ENCODE measurements at regions not wholly inside any gene's neighbourhood (a gene's known extent, or its start where the extent isn't known, plus 50 kb on each side); places are given as distances from the start of the nearest gene placed in this dataset.

DNA sequence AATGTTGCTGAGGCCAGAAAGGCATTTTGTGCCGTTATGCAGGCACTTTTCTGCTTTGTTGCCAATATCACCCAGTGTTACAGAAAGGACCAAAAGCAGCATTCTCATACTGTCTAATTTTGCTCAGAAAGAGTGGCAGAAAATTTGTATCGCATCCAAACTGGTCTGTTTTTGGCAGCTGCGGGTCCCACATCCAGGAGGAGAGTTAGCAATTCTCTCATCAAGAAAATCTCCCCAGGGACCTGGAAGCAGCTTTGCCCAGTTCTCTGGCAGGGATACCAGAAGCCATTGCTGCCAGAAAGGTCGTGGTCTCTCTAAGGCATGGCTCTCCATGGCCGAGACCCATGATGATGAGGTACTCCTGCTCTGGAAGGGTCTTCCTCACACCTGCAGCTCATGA is 489.2 kb upstream of the ZMIZ1 start:
- TF ChIP-seq, protein P1, sequence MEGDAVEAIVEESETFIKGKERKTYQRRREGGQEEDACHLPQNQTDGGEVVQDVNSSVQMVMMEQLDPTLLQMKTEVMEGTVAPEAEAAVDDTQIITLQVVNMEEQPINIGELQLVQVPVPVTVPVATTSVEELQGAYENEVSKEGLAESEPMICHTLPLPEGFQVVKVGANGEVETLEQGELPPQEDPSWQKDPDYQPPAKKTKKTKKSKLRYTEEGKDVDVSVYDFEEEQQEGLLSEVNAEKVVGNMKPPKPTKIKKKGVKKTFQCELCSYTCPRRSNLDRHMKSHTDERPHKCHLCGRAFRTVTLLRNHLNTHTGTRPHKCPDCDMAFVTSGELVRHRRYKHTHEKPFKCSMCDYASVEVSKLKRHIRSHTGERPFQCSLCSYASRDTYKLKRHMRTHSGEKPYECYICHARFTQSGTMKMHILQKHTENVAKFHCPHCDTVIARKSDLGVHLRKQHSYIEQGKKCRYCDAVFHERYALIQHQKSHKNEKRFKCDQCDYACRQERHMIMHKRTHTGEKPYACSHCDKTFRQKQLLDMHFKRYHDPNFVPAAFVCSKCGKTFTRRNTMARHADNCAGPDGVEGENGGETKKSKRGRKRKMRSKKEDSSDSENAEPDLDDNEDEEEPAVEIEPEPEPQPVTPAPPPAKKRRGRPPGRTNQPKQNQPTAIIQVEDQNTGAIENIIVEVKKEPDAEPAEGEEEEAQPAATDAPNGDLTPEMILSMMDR (conservative IDR thresholded peaks at IDR 0.05 in 1 of 2, IDR thresholded peaks at IDR 0.05 in 1 of 2; ENCODE audit: low read depth in 1 of 2, low read length in 2 of 2) = no peak
- TF ChIP-seq EZH2 (IDR thresholded peaks at IDR 0.05; ENCODE audit: low read length, missing control alignments) = no peak
